ENCODE measurements at regions not wholly inside any gene's neighbourhood (a gene's known extent, or its start where the extent isn't known, plus 50 kb on each side); places are given as distances from the start of the nearest gene placed in this dataset.

- TF ChIP-seq CTCF (IDR thresholded peaks at IDR 0.05) (no peak), POLR2A (IDR thresholded peaks at IDR 0.05) (no peak)
Observed at GRCh38 chr12:46461907-46462640, 89.5 kb upstream of the SLC38A2 start.
